Posterior cingulate gyrus (tissue), 11 donors: ENCODE measurements at regions not wholly inside any gene's neighbourhood (a gene's known extent, or its start where the extent isn't known, plus 50 kb on each side); places are given as distances from the start of the nearest gene placed in this dataset.

ENCODE experiments used
- DNase-seq, 10 donors: peaks; one replicate each; pipeline versions ENCODE4 v3.0.0 to v3.0.0-alpha.2; 2020 to 2021; ENCODE audit warnings: mixed read lengths in 3 of 10
- intact Hi-C: fragments of 100-400 bp; cut with DNase I; formaldehyde crosslinking; loops from one replicate; pipeline ENCODE4 v1.15.1; 2023

DNA sequence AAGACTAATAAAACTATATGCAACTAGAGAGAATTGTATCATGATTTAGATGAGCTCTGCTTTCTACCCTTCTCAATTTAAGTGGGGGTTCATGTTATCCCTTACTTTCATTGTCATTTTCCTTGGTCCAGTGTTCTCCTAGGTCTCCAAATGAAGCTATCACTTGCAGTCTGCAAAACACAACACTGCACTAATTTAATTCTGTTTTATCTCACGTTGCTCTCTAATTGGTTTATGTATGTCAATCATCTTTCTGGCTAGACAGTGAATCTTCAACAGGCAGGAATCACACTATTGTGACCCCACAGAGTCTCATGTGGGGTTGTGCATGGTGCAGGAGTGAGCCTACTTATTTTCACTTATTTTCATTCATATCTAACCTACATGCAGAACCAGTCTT, 348.3 kb upstream of the SYT4 start:
- intact Hi-C loops = loop anchor here (10.0 kb wide), 2 partner anchors 1589 to 1989 kb away; partner anchors contain the start of gene SLC14A2
- DNase-seq = no peak

DNA sequence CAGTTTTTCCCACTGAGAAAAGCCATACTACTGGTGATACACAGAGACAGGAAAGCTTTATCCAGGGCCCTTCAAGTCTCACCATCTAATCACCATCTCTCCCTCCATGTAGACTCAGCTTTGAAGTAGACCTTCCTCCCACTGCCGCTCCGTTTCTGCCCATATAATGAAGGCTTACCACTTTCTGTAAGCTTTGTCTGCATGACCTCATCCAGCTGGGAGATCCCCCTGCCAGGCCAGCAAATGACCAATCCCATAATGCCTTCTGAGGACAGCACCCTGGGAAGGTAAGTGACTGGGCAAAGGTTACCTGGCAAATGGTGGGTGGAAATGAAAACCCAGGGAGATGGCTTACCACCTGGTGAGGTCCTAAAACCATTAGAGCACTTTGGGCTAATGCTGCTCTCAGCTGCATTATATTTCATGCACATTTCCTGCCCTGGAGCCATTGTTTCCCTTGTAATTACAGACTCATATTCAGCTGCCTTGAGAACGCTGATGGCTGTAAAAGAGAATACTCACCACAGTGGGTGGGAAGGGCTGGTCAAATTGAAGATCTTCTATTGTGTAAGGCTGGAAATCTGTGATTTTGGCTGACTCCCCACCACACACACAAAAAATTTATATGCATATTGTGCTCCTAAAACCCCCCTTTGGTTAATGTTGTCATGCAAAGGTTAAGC, 350.7 kb upstream of the SYT4 start:
- intact Hi-C loops = loop anchor here (10.0 kb wide), 2 partner anchors 1587 to 1987 kb away; partner anchors contain the start of gene SLC14A2

DNA sequence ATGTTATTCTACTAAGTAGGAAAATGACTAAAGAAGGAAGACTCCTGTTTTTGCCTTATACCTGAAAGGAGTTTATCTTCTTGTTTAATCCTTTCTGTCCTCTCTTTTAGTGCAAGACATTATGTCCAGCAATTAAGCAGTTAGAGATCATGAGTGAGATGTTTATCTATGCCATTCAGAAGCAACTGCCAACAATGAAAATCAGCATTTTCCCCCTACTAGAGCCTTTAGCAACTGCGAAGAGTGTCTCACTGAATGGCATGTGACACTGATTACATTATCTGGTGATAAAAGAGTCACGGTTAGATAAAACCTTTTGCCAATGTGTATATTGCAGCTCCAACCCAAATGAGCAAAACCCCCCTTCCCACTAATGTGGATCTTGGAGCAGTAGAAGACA, 357.7 kb upstream of the SYT4 start:
- no peak for DNase-seq
- intact Hi-C loops = no loop called here

More for the DNA sequence above, 350.7 kb upstream of the SYT4 start:
- peak in 2 of 10 donors; percentile 24 to 41 for DNase-seq

DNA sequence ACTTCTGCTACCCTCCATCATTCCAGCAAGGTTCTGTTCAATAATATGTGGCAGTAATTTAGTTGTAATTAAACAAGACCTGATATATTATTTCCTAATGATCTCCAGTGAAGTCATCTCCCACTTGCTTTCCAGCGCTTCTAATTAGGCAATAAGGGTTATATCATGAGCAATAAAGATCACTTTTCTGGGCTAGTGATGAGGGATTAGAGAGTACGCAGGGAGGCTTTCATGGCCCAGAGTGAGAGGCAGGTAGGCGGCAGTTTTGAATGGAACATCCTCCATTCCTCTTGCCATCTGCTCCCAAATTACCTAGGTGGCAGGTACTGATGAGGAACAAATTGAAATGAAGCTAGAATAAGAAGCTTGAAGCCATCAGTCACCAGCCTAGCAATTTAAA, 358.1 kb upstream of the SYT4 start:
- DNase-seq = no peak
- intact Hi-C loops = no loop called here

- intact Hi-C loops = no loop called here
- no peak for DNase-seq
These were observed 365.5 kb upstream of the SYT4 start for GRCh38 chr18:43642727-43643330.

DNA sequence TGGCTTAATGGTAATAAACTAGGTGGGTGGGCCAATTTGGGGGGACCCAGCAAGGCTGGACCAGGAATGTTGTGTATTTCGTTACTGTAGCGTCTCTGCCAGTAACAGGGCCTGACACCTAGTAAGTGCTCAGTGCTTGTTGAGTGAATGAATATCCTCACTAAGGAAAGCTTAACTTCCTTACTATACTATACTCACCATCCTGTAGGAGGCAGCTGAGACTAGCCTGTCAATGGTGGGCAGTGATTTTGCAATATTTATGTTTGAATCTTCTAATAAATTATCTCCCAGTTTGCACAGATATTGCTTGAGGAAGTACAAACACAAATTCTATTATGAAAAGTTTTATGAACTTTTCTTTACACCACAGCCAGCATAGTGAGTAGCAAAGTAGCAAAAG, 370.7 kb upstream of the SYT4 start:
- DNase-seq = no peak
- intact Hi-C loops = no loop called here

DNA sequence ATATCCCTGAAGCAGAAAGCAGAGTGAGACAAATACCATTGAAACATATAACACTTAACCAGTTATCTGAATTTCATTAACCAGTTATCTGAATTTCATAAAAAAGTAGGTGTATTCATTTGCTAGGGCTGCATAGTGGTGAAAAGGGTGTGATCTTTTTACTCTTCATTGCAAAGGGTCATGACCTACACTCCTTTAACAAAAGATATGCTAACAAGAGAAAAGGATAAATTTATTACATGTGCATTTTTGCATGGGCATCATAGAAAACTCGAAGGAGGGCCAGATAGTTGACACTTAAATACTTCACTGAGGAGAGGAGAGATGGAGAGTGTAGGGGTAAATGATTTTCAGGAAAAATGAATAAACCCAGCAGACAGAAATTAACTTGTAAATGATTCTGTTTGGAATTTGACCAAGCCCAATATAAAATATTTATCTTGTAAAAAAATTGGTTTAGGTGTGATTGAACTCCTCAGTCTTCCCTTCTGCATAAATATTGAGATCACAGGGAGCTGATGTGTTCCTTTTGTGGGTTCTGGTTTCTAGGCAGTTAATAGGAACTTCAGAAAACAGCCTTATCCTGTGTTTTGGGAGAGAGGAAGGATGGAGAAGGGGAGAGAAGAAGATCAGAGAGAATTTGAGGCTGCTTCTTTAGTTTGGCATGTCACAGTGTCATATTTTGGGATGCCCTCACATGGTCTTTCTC, 372.5 kb upstream of the SYT4 start:
- no peak for DNase-seq
- intact Hi-C loops = no loop called here

GRCh38 chr18:43650426-43650825, 373.1 kb upstream of the SYT4 start:
- no peak for DNase-seq
- intact Hi-C loops = no loop called here

DNA sequence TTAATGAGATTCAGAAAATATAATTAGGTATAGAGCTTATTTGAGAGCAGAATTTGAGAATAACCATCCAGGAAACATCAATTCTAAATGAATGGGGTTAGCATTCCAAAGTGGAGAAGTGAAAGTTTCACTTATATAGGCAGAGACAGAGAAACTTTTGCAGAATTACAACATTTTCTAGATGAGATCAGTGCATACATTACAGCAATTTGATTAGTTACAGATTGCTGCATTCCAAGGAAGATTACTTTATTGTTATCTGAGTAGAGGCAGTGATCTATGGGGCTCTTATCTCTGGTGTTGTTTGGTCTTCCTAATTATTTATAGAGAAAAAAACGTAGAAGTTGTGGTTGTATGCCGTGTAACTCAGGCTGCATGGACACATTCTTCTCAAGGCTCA, 373.8 kb upstream of the SYT4 start:
- intact Hi-C loops = no loop called here
- no peak for DNase-seq

DNA sequence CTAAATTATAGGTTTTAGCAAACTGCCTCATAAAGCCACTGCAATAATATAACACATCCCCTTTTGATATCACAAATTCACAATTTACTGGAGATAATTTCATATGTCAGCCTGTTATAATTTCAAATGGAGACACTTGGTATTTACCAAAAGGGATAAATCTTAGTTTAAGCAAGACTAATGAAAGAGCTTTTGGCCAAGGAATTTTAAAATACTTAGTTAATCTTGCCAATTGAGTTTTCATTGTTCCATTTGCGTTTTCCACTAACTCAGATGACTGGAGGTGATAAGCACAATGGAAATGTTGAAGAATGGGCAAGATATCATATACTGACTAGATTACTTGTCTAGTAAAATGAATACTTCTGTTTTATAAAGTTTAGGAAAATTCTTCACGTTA, 379.3 kb upstream of the SYT4 start:
- no peak for DNase-seq
- intact Hi-C loops = no loop called here

DNA sequence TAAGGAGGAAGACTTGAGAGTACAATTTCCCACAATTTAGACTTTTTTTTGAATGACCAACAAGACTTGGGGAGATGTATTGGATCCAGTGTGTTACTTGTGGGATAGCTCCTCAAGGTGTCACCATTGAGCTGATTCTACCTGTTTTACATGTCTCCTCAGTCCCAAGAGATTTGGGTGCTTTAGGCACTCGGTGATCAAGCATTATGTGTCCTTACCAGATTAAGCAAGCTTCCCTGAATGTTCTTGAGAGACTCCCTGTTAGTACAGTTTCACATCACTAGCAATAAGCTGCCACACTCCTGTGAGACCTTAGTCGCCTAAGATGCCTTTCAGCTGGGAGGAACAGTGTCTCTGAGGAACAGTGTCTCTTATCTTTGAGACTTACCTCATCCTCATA, 384.3 kb upstream of the SYT4 start:
- no peak for DNase-seq
- intact Hi-C loops = no loop called here

DNA sequence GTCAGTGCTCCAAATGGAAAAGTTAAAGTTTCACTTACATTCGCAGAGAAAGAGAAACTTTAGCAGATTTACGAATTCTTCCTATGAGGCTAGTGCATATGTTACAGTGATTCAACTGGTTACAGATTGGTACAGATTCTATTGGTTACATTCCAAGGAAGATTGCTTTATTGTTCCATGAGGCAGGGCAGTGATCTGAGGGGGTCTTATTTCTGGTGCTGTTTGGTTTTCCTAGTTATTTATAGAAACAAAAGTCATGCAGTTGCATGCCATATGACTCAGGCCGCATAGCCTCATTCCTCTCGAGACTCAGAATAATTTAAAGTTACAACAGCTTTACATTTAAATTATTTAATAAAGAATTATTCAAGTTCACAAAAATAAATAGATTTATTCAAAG, 385.4 kb upstream of the SYT4 start:
- intact Hi-C loops = no loop called here
- DNase-seq = no peak

GRCh38 chr18:43663159-43663558, 385.9 kb upstream of the SYT4 start:
- intact Hi-C loops = no loop called here

DNA sequence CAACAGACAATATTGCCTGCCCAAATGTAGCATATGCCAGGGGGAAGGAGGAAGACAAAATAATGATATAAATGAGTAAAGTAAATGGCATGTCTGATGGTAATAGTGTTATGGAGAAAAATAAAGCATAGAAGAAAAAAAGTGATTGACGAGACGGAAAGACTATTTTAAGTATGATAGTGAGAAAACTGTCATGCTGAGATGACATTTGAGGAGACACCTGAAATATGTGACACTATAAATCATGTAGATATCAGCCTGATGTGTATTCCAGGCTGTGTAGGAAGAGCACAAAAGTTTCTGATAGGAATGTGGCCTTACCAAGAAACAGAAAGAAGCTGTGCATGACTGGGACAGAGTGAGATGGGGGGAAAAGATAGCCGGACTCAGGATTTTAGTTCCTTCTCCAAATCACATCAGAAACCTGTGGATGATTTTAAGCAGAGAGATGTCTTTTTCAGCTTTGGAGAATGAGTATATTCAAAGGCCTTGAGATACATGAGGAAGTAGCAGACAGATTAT, 387.3 kb upstream of the SYT4 start:
- intact Hi-C loops = no loop called here
- no peak for DNase-seq

More at GRCh38 chr18:43663159-43663558, 385.9 kb upstream of the SYT4 start:
- no peak for DNase-seq

DNA sequence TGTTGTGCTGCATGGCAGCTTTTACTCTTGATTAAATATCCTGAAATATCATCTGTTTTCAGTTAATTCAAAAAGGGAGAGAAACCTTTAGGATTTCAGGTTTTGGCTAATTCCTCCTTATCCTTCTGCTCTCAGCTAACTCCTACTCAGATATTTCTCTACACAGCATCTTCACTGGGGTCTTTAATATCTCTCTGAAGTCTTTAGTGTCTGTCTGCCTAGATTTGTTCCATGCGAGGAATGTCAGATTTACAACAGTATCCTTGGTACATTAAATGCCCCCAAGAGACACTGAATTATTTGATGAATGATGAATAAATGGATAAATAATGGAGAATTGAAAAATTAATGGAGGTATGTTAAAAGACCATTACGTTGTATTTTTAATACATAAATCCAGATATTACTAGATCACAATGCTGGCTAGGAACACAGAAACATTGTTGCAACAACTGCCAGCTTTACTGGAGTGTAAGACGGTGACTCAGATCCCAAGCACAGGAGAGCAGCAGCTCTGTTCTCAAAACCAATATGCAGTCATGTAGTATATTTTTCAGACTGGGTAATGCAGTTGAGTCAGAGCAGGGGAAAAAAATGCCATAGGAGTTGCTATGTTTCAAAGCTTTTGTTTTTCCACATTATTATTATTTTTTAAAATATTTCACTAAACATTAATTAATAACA, 388.0 kb upstream of the SYT4 start:
- intact Hi-C loops = no loop called here
- no peak for DNase-seq

DNA sequence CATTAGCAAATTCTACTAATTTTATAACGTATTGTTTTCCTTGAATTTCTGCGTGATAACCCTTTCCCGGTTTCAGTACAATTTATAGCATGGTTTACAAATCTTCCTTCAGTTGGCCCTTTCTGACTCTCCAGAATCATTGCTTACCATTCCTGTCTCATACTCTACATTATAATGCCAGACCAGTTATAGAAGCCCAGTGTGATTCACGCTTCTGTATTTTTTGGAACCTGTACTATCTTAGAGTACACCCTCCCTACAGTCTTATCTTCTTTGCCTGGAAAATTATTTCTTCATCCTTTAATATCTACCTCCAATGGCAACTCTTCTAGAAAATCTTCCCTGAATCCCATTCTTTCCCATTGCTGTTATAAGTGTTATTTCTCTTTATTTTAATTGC, 391.6 kb upstream of the SYT4 start:
- no peak for DNase-seq
- intact Hi-C loops = no loop called here

DNA sequence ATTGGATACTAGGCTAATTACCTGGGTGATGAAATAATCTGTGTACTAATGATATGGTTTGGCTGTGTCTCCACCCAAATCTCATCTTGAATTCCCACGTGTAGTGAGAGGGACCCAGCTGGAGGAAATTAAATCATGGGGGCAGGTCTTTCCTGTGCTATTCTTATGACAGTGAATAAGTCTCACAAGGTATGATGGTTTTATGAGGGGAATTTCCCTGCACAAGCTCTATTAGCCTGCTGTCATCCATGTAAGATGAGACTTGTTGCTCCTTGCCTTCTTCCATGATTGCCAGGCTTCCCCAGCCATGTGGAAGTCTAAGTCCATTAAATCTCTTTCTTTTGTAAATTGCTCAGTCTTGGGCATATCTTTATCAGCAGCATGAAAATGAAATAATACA, 394.1 kb upstream of the SYT4 start:
- intact Hi-C loops = no loop called here
- DNase-seq = no peak

DNA sequence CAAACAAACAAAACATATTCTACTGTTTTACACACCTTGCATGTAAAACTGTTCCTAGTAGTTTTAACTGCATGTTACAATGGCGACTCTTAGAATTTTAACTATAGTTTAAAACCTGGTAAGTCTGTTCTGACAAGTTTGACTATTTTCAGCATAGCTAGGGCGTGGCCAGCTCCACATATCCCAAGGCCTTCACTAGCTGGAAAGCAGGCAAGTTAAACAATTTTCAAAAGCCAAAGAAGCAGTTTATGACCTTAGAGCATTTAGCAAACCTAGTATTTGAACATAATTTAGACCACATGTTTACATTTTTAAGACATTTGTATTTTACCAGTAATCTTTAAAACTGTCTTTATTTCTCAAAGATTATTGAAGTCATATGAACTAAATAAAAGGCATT, 402.8 kb upstream of the SYT4 start:
- intact Hi-C loops = no loop called here
- no peak for DNase-seq

- intact Hi-C loops = no loop called here
- DNase-seq = no peak
These were observed 404.4 kb upstream of the SYT4 start for GRCh38 chr18:43681661-43682060.

DNA sequence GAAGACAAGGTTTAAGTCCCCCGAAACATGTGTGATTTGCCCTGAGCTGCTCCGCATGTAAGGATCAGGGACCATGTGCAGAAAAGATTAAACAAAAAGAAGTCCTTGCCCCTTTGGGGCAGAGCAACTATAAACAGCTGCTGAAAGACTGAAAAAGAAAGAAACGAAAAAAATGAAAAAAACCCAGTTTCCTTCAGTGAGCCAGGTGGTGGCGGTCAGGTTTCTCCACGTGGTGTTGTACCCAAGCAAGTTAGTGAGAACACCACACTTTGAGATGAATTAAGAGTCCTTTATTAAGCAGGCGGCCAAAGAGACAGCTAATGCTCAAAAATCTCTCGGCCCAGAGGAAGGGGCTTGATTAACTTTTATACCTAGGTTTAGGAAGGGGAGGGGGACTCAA, 404.9 kb upstream of the SYT4 start:
- intact Hi-C loops = no loop called here
- DNase-seq = no peak

DNA sequence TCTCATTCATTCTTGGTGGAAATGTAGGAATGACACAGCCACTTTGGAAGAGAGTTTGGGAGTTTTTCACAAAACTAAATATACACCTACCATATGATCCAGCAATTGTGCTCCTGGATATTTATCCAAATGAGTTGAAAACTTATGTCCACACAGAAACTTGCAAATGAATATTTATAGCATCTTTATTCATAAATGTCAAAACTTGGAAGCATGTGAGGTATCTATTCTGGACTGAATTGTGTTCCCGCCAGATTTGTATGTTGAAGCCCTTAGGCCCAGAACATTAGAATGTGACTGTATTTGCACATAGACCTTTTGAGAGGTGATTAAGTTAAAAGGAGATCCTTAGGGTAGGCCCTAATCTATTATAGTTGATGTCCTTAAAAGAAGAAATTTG, 409.4 kb upstream of the SYT4 start:
- intact Hi-C loops = no loop called here
- DNase-seq = no peak
